Keratinocyte (primary cell): ENCODE measurements at regions not wholly inside any gene's neighbourhood (a gene's known extent, or its start where the extent isn't known, plus 50 kb on each side); places are given as distances from the start of the nearest gene placed in this dataset.

Experiments used
- DNase-seq: peaks from one replicate; pipeline ENCODE4 v3.0.0-alpha.2; 2011; ENCODE audit warnings: low read depth, missing footprints, low spot score
- FAIRE-seq: peaks from 2 replicates; lab custom pipeline; 2011; peaks lifted over from hg19 to GRCh38; lab: Jason Lieb, UNC
- H2AFZ ChIP-seq: 2 replicates; pipeline ENCODE4 v1.6.0; 2012; ENCODE audit warnings: low read length, control low read depth, inconsistent platforms; ENCODE audit not compliant: control insufficient read depth
- H3K27ac ChIP-seq: 2 replicates; pipeline ENCODE4 v1.5.1; 2011; ENCODE audit warnings: low read length; ENCODE audit not compliant: control insufficient read depth, insufficient read depth
- H3K27me3 ChIP-seq: 3 replicates; pipeline ENCODE4 v1.6.0; 2011; ENCODE audit warnings: low read length; ENCODE audit not compliant: control insufficient read depth, insufficient read depth; ENCODE audit errors: extremely low read depth
- H3K36me3 ChIP-seq, 2 experiments: 2 replicates in 1 of 2; 3 replicates in 1 of 2; pipeline ENCODE4 v1.5.1; 2011; ENCODE audit warnings: low read length in 2 of 2, mild to moderate bottlenecking in 1 of 2; ENCODE audit not compliant: control insufficient read depth in 2 of 2, insufficient read depth in 2 of 2; ENCODE audit errors: extremely low read depth in 1 of 2
- H3K4me1 ChIP-seq: 3 replicates; pipeline ENCODE4 v1.5.1; 2011; ENCODE audit warnings: low read length; ENCODE audit not compliant: control insufficient read depth, insufficient read depth; ENCODE audit errors: extremely low read depth
- H3K4me2 ChIP-seq: 3 replicates; pipeline ENCODE4 v1.6.0; 2011; ENCODE audit warnings: low read depth, low read length; ENCODE audit not compliant: control insufficient read depth, insufficient read depth; ENCODE audit errors: extremely low read depth
- H3K4me3 ChIP-seq, 3 experiments: fragments of 200-600 bp in 1 of 3; sonication (generic) in 1 of 3; 2 replicates in 2 of 3; 3 replicates in 1 of 3; pipeline ENCODE4 v1.5.1; 2011 to 2016; ENCODE audit warnings: low read length in 3 of 3, mild to moderate bottlenecking in 3 of 3, control low read depth in 2 of 3, inconsistent platforms in 1 of 3, low read depth in 1 of 3, mixed read lengths in 1 of 3, mixed run types in 1 of 3, moderate library complexity in 1 of 3; ENCODE audit not compliant: control insufficient read depth in 2 of 3, insufficient read depth in 2 of 3; ENCODE audit errors: extremely low read depth in 1 of 3
- H3K79me2 ChIP-seq: 2 replicates; pipeline ENCODE4 v1.6.0; 2012; ENCODE audit warnings: low read length; ENCODE audit not compliant: control insufficient read depth, insufficient read depth
- H3K9ac ChIP-seq: 3 replicates; pipeline ENCODE4 v1.6.0; 2011; ENCODE audit warnings: low read length; ENCODE audit not compliant: control insufficient read depth, insufficient read depth; ENCODE audit errors: extremely low read depth
- H3K9me1 ChIP-seq: 3 replicates; pipeline ENCODE4 v1.6.0; 2011; ENCODE audit warnings: low read length; ENCODE audit not compliant: control insufficient read depth, insufficient read depth; ENCODE audit errors: extremely low read depth
- H3K9me3 ChIP-seq: 2 replicates; pipeline ENCODE4 v1.5.1; 2012; ENCODE audit warnings: low read depth, low read length; ENCODE audit not compliant: control insufficient read depth
- H4K20me1 ChIP-seq: 3 replicates; pipeline ENCODE4 v1.6.0; 2011; ENCODE audit warnings: low read length; ENCODE audit not compliant: control insufficient read depth, insufficient read depth; ENCODE audit errors: extremely low read depth
- CTCF ChIP-seq, 3 experiments: IDR thresholded peaks in 1 of 3; conservative IDR thresholded peaks in 1 of 3; optimal IDR thresholded peaks in 1 of 3; 2 replicates in 2 of 3; 3 replicates in 1 of 3; pipeline versions ENCODE3 to v1.5.1; 2011; ENCODE audit warnings: low read length in 3 of 3, mild to moderate bottlenecking in 3 of 3, moderate library complexity in 2 of 3, control low read depth in 1 of 3, inconsistent platforms in 1 of 3; ENCODE audit not compliant: insufficient read depth in 2 of 3; ENCODE audit errors: extremely low read depth in 1 of 3
- EZH2 ChIP-seq: IDR thresholded peaks from one replicate; pipeline ENCODE4 v1.6.1; 2012; ENCODE audit warnings: inconsistent platforms, mild to moderate bottlenecking, low read length, moderate library complexity
- dilution Hi-C: fragments of 300-500 bp; cut with MboI; formaldehyde crosslinking; loops from one replicate; pipeline ENCODE4 v1.7.0; 2020; ENCODE audit warnings: low sequenced_read_pairs; ENCODE audit not compliant: extremely low pct_ligation_motif_present

DNA sequence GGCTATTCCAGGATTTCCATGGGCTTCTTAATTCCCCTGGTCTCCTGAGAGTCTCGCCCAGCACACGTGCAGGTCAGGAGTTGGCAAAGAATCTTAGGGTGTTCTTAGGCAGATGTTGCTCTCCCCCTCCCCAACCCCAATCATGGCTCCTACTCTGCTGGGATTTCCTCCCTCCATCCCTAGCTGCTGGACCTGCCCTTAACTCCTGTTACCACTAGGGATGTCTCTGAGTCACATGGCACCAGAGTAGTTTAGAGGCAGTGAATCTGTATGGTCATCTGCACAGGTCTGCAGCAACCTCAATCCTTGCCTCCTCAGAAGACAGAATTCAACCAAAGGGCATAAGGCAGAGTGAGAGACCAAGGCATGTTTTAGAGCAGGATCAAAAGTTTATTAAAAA lies 51.8 kb upstream of the CHST3 start:
- no peaks in the 10 kb centered on the region for H3K36me3 ChIP-seq
- no peaks in the 10 kb centered on the region for H3K79me2 ChIP-seq
- FAIRE-seq (no peak), DNase-seq (no peak)
- no peaks in the 10 kb centered on the region for H4K20me1 ChIP-seq
- dilution Hi-C loops = no loop called here
- no peaks in the 10 kb centered on the region for H3K4me1 ChIP-seq
- H3K4me3 ChIP-seq = no peak overlapping the region
- no peak overlapping the region for H3K27ac ChIP-seq
- H3K9me1 ChIP-seq = no peaks in the 10 kb centered on the region
- H3K27me3 ChIP-seq = no peaks in the 10 kb centered on the region
- H3K9ac ChIP-seq = no peak overlapping the region
- H2AFZ ChIP-seq = no peak overlapping the region
- no peak overlapping the region for H3K4me2 ChIP-seq
- H3K9me3 ChIP-seq = no peaks in the 10 kb centered on the region
- TF ChIP-seq EZH2 = no peak
- peak in 2 of 3 experiments; percentile 12 to 19 for TF ChIP-seq CTCF (optimal IDR thresholded peaks at IDR 0.05 in 1 of 3, IDR thresholded peaks at IDR 0.05 in 1 of 3, conservative IDR thresholded peaks at IDR 0.05 in 1 of 3; ENCODE audit: extremely low read depth in 1 of 3, insufficient read depth in 2 of 3, low read length in 3 of 3)

DNA sequence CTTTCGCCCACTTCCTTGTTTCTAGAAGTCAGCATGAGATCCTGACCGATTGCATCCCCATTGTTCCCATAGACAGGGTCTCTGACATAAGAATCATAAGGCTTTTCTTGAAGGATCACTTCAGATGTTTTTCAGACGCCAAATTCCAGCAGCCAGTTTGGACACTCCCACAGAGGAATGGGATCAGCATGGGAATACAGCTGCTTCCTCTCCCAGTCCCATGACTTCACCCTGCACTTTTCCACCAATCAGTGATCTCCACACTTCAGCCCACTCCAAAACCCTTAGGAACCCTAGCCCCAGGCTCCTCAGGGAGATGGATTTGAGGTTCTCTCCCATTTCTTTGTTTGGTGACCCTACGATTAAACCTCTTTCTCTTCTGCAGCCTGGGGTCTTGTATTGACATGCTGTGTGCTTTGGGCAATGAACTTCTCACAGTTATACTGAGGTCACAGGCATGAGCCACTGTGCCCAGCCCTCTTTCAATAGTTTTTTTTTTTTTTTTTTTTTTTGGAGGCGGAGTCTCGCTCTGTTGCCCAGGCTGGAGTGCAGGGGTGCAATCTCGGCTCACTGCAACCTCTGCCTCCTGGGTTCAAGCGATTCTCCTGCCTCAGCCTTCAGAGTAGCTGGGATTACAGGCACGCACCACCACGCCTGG lies 52.8 kb upstream of the CHST3 start:
- Histone ChIP-seq H3K9me3 (no peaks in the 10 kb centered on the region), H4K20me1 (no peaks in the 10 kb centered on the region), H3K27me3 (no peaks in the 10 kb centered on the region), H3K9ac (no peak overlapping the region), H3K9me1 (no peaks in the 10 kb centered on the region), H3K79me2 (no peaks in the 10 kb centered on the region), H3K36me3 (no peaks in the 10 kb centered on the region), H3K4me1 (no peaks in the 10 kb centered on the region), H3K27ac (no peak overlapping the region), H3K4me2 (no peak overlapping the region), H3K4me3 (no peak overlapping the region), H2AFZ (no peak overlapping the region)
- TF ChIP-seq EZH2 (no peak), CTCF (optimal IDR thresholded peaks at IDR 0.05 in 1 of 3, IDR thresholded peaks at IDR 0.05 in 1 of 3, conservative IDR thresholded peaks at IDR 0.05 in 1 of 3; ENCODE audit: extremely low read depth in 1 of 3, insufficient read depth in 2 of 3, low read length in 3 of 3) (no peak)
- dilution Hi-C loops = no loop called here
- DNase-seq (no peak), FAIRE-seq (no peak)
